ENCODE measurements at regions not wholly inside any gene's neighbourhood (a gene's known extent, or its start where the extent isn't known, plus 50 kb on each side); places are given as distances from the start of the nearest gene placed in this dataset.

- no peak for TF ChIP-seq CTCF (conservative IDR thresholded peaks at IDR 0.05)
- Mint-ChIP-seq H3K36me3 (ENCODE audit: low read depth) (no peaks in the 10 kb centered on the region), H3K4me3 (no peak overlapping the region), H3K27me3 (ENCODE audit: low read depth) (no peaks in the 10 kb centered on the region), H3K27ac (ENCODE audit: unreplicated experiment) (no peak overlapping the region), H3K4me1 (peaks cover 58% of the 10 kb centered on the region), H3K9me3 (no peaks in the 10 kb centered on the region)
- DNase-seq (ENCODE audit: low read depth, low spot score), result no peak
Observed at GRCh38 chr1:43067977-43068751, 103.9 kb downstream of the EBNA1BP2 start.

DNA sequence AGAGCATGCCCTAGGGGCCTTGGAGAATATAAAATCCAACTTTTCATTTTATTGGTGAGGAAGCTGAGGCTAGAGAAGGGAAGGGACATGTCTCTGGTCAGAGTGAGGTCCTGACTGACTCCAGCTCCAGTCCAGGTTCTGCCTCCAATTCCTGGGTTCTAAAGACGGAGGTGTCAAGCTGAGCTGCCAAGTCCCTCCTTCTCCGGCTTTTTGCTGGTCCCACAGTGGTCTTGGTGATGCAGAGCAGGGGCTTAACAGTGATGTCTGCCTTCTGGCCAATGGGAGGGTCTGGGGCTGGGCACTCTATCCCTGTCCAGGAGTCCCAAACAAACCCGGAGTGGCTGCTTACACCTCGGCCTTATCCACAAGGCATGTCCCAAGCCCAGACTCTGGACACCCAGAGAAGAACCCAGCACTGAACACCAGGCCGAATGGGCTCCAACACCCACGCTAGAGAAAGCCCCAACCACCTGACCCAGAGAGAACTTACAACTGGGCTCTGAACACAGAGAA is 104.8 kb downstream of the EBNA1BP2 start:
- Mint-ChIP-seq H3K4me3 (no peak overlapping the region), H3K4me1 (peaks cover 64% of the 10 kb centered on the region), H3K9me3 (no peaks in the 10 kb centered on the region), H3K27ac (ENCODE audit: unreplicated experiment) (peak overlapping the region; percentile 27), H3K36me3 (ENCODE audit: low read depth) (no peaks in the 10 kb centered on the region), H3K27me3 (ENCODE audit: low read depth) (no peaks in the 10 kb centered on the region)
- TF ChIP-seq CTCF (conservative IDR thresholded peaks at IDR 0.05), result no peak
- no peak for DNase-seq (ENCODE audit: low read depth, low spot score)

GRCh38 chr1:43066578-43066977 is 105.5 kb downstream of the EBNA1BP2 start:
- H3K36me3 Mint-ChIP-seq (ENCODE audit: low read depth), result no peaks in the 10 kb centered on the region
- TF ChIP-seq CTCF (conservative IDR thresholded peaks at IDR 0.05), result no peak
- H3K27me3 Mint-ChIP-seq (ENCODE audit: low read depth), result no peaks in the 10 kb centered on the region
- H3K27ac Mint-ChIP-seq (ENCODE audit: unreplicated experiment), result peak overlapping the region; percentile 97
- no peak for DNase-seq (ENCODE audit: low read depth, low spot score)
- H3K9me3 Mint-ChIP-seq, result no peaks in the 10 kb centered on the region
- peaks cover 62% of the 10 kb centered on the region for H3K4me1 Mint-ChIP-seq
- no peak overlapping the region for H3K4me3 Mint-ChIP-seq

- Mint-ChIP-seq H3K36me3 (ENCODE audit: low read depth) (no peaks in the 10 kb centered on the region), H3K4me3 (no peak overlapping the region), H3K4me1 (peaks cover 59% of the 10 kb centered on the region), H3K9me3 (no peaks in the 10 kb centered on the region), H3K27ac (ENCODE audit: unreplicated experiment) (no peak overlapping the region), H3K27me3 (ENCODE audit: low read depth) (no peaks in the 10 kb centered on the region)
- no peak for TF ChIP-seq CTCF (conservative IDR thresholded peaks at IDR 0.05)
- no peak for DNase-seq (ENCODE audit: low read depth, low spot score)
Observed at GRCh38 chr1:43065616-43066399, 106.3 kb downstream of the EBNA1BP2 start.

DNA sequence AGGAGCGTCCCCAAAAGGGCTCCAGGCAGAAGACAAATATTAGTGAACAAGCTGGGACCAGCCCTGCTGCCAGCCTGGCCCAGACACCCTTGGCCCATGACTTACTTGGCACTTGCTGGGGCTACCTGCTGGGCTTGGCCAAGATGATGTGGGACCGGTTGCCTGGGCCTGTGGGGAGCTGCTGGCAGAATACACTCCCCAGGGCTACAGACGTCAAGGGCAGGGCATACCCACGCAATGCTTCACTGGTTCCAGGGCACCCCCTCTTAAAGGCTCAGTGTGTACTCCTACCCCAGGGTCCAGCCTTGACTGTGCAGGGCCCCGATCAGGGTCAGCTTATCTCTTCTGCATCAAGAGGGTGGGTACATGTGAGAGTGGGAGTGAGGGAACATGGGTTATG is 106.5 kb upstream of the SLC2A1 start:
- Mint-ChIP-seq H3K4me1 (peaks cover 55% of the 10 kb centered on the region), H3K27ac (ENCODE audit: unreplicated experiment) (no peak overlapping the region), H3K36me3 (ENCODE audit: low read depth) (no peaks in the 10 kb centered on the region), H3K9me3 (no peaks in the 10 kb centered on the region), H3K4me3 (no peak overlapping the region), H3K27me3 (ENCODE audit: low read depth) (no peaks in the 10 kb centered on the region)
- no peak for TF ChIP-seq CTCF (conservative IDR thresholded peaks at IDR 0.05)
- no peak for DNase-seq (ENCODE audit: low read depth, low spot score)
